Transverse colon (tissue), 4 donors: ENCODE measurements at regions not wholly inside any gene's neighbourhood (a gene's known extent, or its start where the extent isn't known, plus 50 kb on each side); places are given as distances from the start of the nearest gene placed in this dataset.

Experiments used
- EP300 ChIP-seq: sonication (generic); formaldehyde crosslinking; IDR thresholded peaks from one replicate; pipeline ENCODE4 v1.6.1; 2017; ENCODE audit warnings: antibody characterized with exemption, low read depth
- POLR2A ChIP-seq: fragments of 450-650 bp; IDR thresholded peaks from one replicate; pipeline ENCODE4 v1.6.1; 2016; ENCODE audit warnings: antibody characterized with exemption, mild to moderate bottlenecking, moderate library complexity
- POLR2AphosphoS5 ChIP-seq, 3 donors: sonication (generic); formaldehyde crosslinking; IDR thresholded peaks; one replicate each; pipeline ENCODE4 v1.6.1; 2016; ENCODE audit warnings: antibody characterized with exemption in 3 of 3
- TF ChIP-seq, protein P1 (sequence below), 5 experiments: fragments of 200-600 bp in 3 of 5; fragments of 450-650 bp in 2 of 5; sonication (generic) in 3 of 5; IDR thresholded peaks; 1 replicate in 2 of 5; 2 replicates in 3 of 5; pipeline ENCODE4 v1.5.1; 2016 to 2017; ENCODE audit warnings: antibody characterized with exemption in 5 of 5, inconsistent platforms in 3 of 5, mild to moderate bottlenecking in 2 of 5, moderate library complexity in 1 of 5

DNA sequence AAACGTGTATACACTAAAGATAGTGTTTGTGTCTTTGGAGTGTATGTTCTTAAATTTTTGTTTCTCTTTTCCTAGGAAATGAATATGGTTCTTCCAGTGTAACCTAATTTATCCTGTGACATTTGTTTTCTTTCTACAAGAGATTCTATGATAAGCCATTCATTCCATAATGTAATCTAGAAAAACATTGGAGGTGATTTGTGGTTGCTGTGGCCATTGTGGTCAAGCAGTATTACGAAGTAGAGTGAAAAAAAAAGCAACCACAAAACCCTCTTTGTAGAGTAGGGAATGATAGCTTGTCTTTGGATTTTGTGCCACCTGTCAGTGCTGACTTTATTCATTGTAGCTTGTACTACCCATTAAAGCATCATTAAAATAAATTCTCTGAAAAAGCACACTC lies 1209.6 kb downstream of the ZPLD1 start:
- TF ChIP-seq POLR2A (no peak), EP300 (no peak), POLR2AphosphoS5 (IDR thresholded peaks at IDR 0.05) (no peak)
- TF ChIP-seq, protein P1, sequence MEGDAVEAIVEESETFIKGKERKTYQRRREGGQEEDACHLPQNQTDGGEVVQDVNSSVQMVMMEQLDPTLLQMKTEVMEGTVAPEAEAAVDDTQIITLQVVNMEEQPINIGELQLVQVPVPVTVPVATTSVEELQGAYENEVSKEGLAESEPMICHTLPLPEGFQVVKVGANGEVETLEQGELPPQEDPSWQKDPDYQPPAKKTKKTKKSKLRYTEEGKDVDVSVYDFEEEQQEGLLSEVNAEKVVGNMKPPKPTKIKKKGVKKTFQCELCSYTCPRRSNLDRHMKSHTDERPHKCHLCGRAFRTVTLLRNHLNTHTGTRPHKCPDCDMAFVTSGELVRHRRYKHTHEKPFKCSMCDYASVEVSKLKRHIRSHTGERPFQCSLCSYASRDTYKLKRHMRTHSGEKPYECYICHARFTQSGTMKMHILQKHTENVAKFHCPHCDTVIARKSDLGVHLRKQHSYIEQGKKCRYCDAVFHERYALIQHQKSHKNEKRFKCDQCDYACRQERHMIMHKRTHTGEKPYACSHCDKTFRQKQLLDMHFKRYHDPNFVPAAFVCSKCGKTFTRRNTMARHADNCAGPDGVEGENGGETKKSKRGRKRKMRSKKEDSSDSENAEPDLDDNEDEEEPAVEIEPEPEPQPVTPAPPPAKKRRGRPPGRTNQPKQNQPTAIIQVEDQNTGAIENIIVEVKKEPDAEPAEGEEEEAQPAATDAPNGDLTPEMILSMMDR (IDR thresholded peaks at IDR 0.05), result no peak
